Lung (tissue), 9 donors: ENCODE measurements at regions not wholly inside any gene's neighbourhood (a gene's known extent, or its start where the extent isn't known, plus 50 kb on each side); places are given as distances from the start of the nearest gene placed in this dataset.
"Not testable (repeated sequence)": the region's sequence is repeated elsewhere in the genome, so short reads cannot be mapped to it uniquely, and the experiment has no call there.

Source experiments
- ATAC-seq: fragments of 200-7000 bp; cut with Tn5 transposase; one replicate; pipeline ENCODE4 v1.9.1; 2020; ENCODE audit warnings: moderate number of reproducible peaks; ENCODE audit not compliant: insufficient read depth, low FRiP score
- DNase-seq, 3 donors: peaks; one replicate each; pipeline ENCODE4 v3.0.0-alpha.2; 2013 to 2017
- H3K27ac ChIP-seq, 2 donors: one replicate each; pipeline ENCODE4 v1.5.1; 2013; ENCODE audit warnings: mild to moderate bottlenecking in 2 of 2, moderate library complexity in 2 of 2, control low read depth in 1 of 2, inconsistent platforms in 1 of 2, low read depth in 1 of 2, low read length in 1 of 2
- H3K27me3 ChIP-seq, 3 donors: one replicate each; pipeline ENCODE4 v1.5.1; 2013; ENCODE audit warnings: low read length in 2 of 3; ENCODE audit not compliant: control insufficient read depth in 3 of 3, insufficient read depth in 3 of 3
- H3K36me3 ChIP-seq, 4 donors: one replicate each; pipeline ENCODE4 v1.5.1; 2013; ENCODE audit warnings: low read length in 4 of 4, mild to moderate bottlenecking in 1 of 4, moderate library complexity in 1 of 4; ENCODE audit not compliant: control insufficient read depth in 4 of 4, insufficient read depth in 4 of 4
- H3K4me1 ChIP-seq, 5 donors: one replicate each; pipeline ENCODE4 v1.5.1; 2013; ENCODE audit warnings: low read length in 5 of 5, mild to moderate bottlenecking in 2 of 5, moderate library complexity in 1 of 5; ENCODE audit not compliant: control insufficient read depth in 5 of 5, insufficient read depth in 5 of 5
- H3K4me3 ChIP-seq: one replicate; pipeline ENCODE4 v1.5.1; 2013; ENCODE audit warnings: mild to moderate bottlenecking, control low read depth, moderate library complexity
- H3K9ac ChIP-seq, 2 donors: one replicate each; pipeline ENCODE4 v1.5.1; 2013; ENCODE audit warnings: low read length in 2 of 2, control low read depth in 1 of 2; ENCODE audit not compliant: insufficient read depth in 1 of 2
- H3K9me3 ChIP-seq, 4 donors: one replicate each; pipeline ENCODE4 v1.5.1; 2013; ENCODE audit warnings: low read length in 3 of 4, mild to moderate bottlenecking in 1 of 4, moderate library complexity in 1 of 4; ENCODE audit not compliant: control insufficient read depth in 4 of 4, insufficient read depth in 3 of 4
- WGBS, 2 donors: extraction: QIAGEN DNeasy Blood & Tissue Kit; methylation state at CpG; one replicate each; pipeline ENCODE4 v1.1.7; 2013; 5-methylcytosine and 5-hydroxymethylcytosine counted together
- donor health status: Bipolar disorder and iron deficiency.
- donor health status: healthy.
- donor health status: DM: yes; HTN: yes; CAD: no.

DNA sequence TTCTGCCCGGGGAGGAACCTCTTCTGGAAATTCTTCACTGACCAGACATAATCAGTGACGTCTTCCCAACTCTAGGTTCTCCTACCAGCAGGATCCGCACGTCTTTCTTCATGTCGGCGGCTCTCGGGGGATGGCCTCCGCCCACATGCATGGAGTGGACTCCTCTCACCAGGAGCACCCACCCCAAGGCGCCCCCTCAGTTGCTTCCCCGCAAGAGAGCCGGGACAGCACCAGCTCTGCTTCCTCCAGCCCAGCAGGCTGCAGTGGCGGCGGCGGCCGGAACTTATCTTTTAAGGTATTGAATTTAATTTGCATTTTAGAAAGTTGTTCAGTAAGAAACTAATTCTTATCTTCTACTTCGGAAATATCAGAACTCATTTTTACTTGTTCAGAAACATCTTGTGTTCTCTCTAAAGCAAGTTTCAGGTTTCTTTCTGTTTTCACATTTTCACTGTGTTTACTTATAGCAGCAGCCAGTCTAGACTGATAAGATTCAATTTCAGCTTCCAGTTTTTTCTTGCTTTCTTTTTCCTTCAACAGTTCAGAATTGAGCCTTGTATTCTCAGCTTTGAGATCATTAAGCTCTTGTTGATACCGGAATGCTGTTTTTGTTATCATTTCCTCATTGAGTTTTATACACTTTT, 343.5 kb downstream of the TUBA3C start:
- ATAC-seq, H3K4me3 ChIP-seq, H3K36me3 ChIP-seq, H3K27me3 ChIP-seq, H3K4me1 ChIP-seq, H3K9ac ChIP-seq, DNase-seq, H3K9me3 ChIP-seq, H3K27ac ChIP-seq: not testable (repeated sequence)
- 82 to 92% methylated on average over 17 of the region's 17 CpGs for WGBS, 2 donors

- H3K9me3 ChIP-seq, H3K4me3 ChIP-seq, H3K27me3 ChIP-seq, H3K27ac ChIP-seq, DNase-seq, H3K36me3 ChIP-seq, ATAC-seq, H3K4me1 ChIP-seq, H3K9ac ChIP-seq: not testable (repeated sequence)
- 89 to 92% methylated on average over 26 of the region's 26 CpGs for WGBS, 2 donors
Observed at GRCh38 chr13:18837179-18837745, 344.4 kb downstream of the TUBA3C start.

- not testable (repeated sequence) for ATAC-seq, H3K9me3 ChIP-seq, H3K9ac ChIP-seq, H3K4me3 ChIP-seq, DNase-seq, H3K4me1 ChIP-seq, H3K27ac ChIP-seq, H3K27me3 ChIP-seq, H3K36me3 ChIP-seq
- WGBS, 2 donors = 90 to 92% methylated on average over 37 to 45 of the region's 45 CpGs
Observed at GRCh38 chr13:18836371-18837178, 345.0 kb downstream of the TUBA3C start.

- not testable (repeated sequence) for DNase-seq, H3K36me3 ChIP-seq, H3K9me3 ChIP-seq, H3K9ac ChIP-seq, ATAC-seq, H3K4me1 ChIP-seq, H3K27ac ChIP-seq, H3K4me3 ChIP-seq, H3K27me3 ChIP-seq
- 68 to 76% methylated on average over 5 of the region's 5 CpGs for WGBS, 2 donors
Observed at GRCh38 chr13:18835754-18836153, 345.9 kb downstream of the TUBA3C start.

DNA sequence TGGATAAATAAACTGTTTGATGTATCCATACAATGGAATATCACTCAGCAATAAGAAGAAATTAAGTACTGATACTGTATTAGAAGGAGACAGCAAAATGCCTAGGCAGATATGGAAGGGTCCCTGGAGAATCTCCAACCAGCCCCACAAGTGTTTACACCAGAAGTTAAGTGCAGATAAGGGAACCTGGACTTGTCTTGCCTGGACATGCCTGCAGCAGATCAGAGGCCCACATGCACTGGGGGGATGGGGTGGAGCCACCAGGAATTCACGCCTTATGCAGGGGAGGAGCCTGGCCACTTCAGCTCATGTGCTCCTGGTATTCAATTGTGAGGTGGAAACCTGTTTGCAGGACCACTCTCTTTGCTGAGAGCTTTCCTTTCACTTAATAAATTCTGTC, 356.9 kb downstream of the TUBA3C start:
- H3K4me1 ChIP-seq, H3K9ac ChIP-seq, H3K9me3 ChIP-seq, H3K4me3 ChIP-seq, H3K27me3 ChIP-seq, H3K27ac ChIP-seq, DNase-seq, ATAC-seq, H3K36me3 ChIP-seq: not testable (repeated sequence)
- 79 to 83% methylated on average over 1 of the region's 1 CpG for WGBS, 2 donors

GRCh38 chr13:18822655-18823639, 358.7 kb downstream of the TUBA3C start:
- not testable (repeated sequence) for H3K9me3 ChIP-seq, H3K36me3 ChIP-seq, H3K27me3 ChIP-seq, H3K4me1 ChIP-seq, DNase-seq, ATAC-seq, H3K9ac ChIP-seq, H3K4me3 ChIP-seq, H3K27ac ChIP-seq
- 57 to 58% methylated on average over 3 of the region's 3 CpGs for WGBS, 2 donors

GRCh38 chr13:18773988-18774387, 407.6 kb downstream of the TUBA3C start:
- not testable (repeated sequence) for ATAC-seq, H3K27me3 ChIP-seq, H3K36me3 ChIP-seq, H3K9ac ChIP-seq, H3K27ac ChIP-seq, DNase-seq, H3K9me3 ChIP-seq, H3K4me3 ChIP-seq, H3K4me1 ChIP-seq
- 83 to 88% methylated on average over 2 of the region's 2 CpGs for WGBS, 2 donors
